Activated CD8-positive, alpha-beta T cell treated with anti-CD3 and anti-CD28 coated beads for 36 hours (primary cell): ENCODE measurements at regions not wholly inside any gene's neighbourhood (a gene's known extent, or its start where the extent isn't known, plus 50 kb on each side); places are given as distances from the start of the nearest gene placed in this dataset.

Experiments used
- ATAC-seq: fragments of 200-7000 bp; cut with Tn5 transposase; one replicate; pipeline ENCODE4 v1.10.0; 2021; ENCODE audit warnings: mild to moderate bottlenecking, moderate library complexity
- CTCF ChIA-PET: fragments of 350-600 bp; sonication (Branson Sonifier 250); formaldehyde crosslinking; loops from one replicate; lab custom pipeline; 2021; ENCODE audit warnings: antibody characterized with exemption; lab: Charles Lee
- POLR2A ChIA-PET: fragments of 350-600 bp; sonication (Branson Sonifier 250); formaldehyde crosslinking; loops from one replicate; lab custom pipeline; 2021; ENCODE audit warnings: antibody characterized with exemption; lab: Charles Lee
- DNase-seq: peaks from one replicate; pipeline ENCODE4 v3.0.0-alpha.2; 2020
- H3K27ac Mint-ChIP-seq: one replicate; pipeline ENCODE4 v1.8.0; 2021; ENCODE audit warnings: mild to moderate bottlenecking, mixed read lengths
- H3K27me3 Mint-ChIP-seq: one replicate; pipeline ENCODE4 v1.8.0; 2021; ENCODE audit warnings: mixed read lengths
- H3K36me3 Mint-ChIP-seq: one replicate; pipeline ENCODE4 v1.8.0; 2021; ENCODE audit warnings: low read depth, mixed read lengths
- H3K4me1 Mint-ChIP-seq: one replicate; pipeline ENCODE4 v1.8.0; 2021; ENCODE audit warnings: low read depth, mixed read lengths
- H3K4me3 Mint-ChIP-seq: one replicate; pipeline ENCODE4 v1.8.0; 2021; ENCODE audit warnings: mild to moderate bottlenecking, moderate library complexity, mixed read lengths
- H3K9me3 Mint-ChIP-seq: one replicate; pipeline ENCODE4 v1.8.0; 2021; ENCODE audit warnings: mixed read lengths
- intact Hi-C: fragments of 100-400 bp; cut with micrococcal nuclease; formaldehyde crosslinking; loops from one replicate; pipeline ENCODE4 v1.10.0; 2022
- TF ChIP-seq, protein P1 (sequence below): fragments of 200-600 bp; IDR thresholded peaks from one replicate; pipeline ENCODE4 v1.8.0; 2022; ENCODE audit warnings: antibody characterized with exemption, mild to moderate bottlenecking

DNA sequence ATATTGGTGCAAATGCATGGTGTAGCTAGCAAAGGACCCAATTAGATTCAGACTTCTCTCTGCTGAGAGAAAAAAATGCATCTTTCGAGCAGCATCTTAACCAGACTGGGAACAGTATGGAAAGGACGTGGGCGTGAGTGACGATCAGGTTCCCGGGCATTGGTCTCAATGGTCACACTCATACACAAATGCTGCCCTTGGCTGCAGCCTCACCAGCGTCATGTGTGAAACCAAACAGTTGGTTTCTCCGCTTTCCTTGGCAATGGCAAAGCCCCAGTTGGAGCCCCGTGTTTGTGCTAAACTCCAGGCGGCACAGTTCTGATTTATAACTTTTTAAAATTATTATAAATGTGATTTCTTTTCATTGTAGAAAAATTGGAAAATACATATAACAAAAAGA is 237.8 kb downstream of the SEC61B start:
- Mint-ChIP-seq H3K27me3 (peaks cover 8% of the 10 kb centered on the region), H3K4me3 (no peak overlapping the region), H3K4me1 (no peaks in the 10 kb centered on the region), H3K27ac (no peak overlapping the region), H3K36me3 (no peaks in the 10 kb centered on the region), H3K9me3 (no peaks in the 10 kb centered on the region)
- no peak for DNase-seq
- ChIA-PET POLR2A (no interaction called here), CTCF (no interaction called here)
- TF ChIP-seq, protein P1, sequence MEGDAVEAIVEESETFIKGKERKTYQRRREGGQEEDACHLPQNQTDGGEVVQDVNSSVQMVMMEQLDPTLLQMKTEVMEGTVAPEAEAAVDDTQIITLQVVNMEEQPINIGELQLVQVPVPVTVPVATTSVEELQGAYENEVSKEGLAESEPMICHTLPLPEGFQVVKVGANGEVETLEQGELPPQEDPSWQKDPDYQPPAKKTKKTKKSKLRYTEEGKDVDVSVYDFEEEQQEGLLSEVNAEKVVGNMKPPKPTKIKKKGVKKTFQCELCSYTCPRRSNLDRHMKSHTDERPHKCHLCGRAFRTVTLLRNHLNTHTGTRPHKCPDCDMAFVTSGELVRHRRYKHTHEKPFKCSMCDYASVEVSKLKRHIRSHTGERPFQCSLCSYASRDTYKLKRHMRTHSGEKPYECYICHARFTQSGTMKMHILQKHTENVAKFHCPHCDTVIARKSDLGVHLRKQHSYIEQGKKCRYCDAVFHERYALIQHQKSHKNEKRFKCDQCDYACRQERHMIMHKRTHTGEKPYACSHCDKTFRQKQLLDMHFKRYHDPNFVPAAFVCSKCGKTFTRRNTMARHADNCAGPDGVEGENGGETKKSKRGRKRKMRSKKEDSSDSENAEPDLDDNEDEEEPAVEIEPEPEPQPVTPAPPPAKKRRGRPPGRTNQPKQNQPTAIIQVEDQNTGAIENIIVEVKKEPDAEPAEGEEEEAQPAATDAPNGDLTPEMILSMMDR, result no peak
- intact Hi-C loops, result no loop called here
- ATAC-seq, result no peak

DNA sequence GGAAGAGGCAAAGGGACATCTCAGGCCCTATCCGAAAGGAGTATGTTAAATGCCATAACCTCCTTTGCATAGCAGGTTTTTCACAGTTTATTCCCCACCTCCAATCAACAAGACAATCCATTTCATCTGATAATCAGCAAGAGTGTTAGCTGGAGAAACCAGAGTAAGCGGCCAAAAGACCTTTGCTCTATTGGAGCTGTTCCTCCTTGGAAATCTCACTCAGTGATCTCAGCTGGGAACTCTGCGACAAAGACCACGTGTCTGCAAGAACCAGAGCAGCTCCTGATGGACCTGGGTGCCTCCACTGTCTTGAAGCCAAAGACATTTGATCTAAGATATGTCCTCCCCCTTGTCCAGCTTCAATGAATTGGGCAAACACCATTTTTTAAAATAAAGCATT is 241.0 kb downstream of the SEC61B start:
- TF ChIP-seq, protein P1, result no peak
- ChIA-PET CTCF (no interaction called here), POLR2A (no interaction called here)
- Mint-ChIP-seq H3K27me3 (no peaks in the 10 kb centered on the region), H3K9me3 (no peaks in the 10 kb centered on the region), H3K4me1 (no peaks in the 10 kb centered on the region), H3K4me3 (no peak overlapping the region), H3K27ac (no peak overlapping the region), H3K36me3 (no peaks in the 10 kb centered on the region)
- no peak for ATAC-seq
- intact Hi-C loops, result no loop called here
- no peak for DNase-seq

DNA sequence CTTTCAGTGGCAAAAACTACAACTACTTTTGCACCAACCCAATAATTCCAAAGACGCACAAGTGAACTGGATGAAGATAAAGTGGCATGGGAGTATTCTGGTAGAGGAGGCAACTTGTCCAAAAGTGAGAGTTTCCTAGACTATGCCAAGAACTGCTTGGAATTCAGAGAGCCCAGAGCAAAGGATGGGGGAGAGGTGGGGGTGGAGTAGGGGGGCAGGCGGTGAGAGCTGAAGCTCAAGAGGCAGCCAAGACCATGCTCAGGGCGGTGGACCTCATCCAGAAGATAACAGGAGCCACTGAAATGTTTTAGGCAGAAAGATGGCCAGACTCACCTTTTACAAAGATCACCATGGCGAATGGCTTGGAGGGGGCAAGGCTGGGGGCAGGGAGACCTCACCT is 242.5 kb downstream of the SEC61B start:
- H3K4me3 Mint-ChIP-seq, result no peak overlapping the region
- DNase-seq, result no peak
- H3K27ac Mint-ChIP-seq, result no peak overlapping the region
- ATAC-seq, result no peak
- POLR2A ChIA-PET, result no interaction called here
- H3K27me3 Mint-ChIP-seq, result no peaks in the 10 kb centered on the region
- H3K9me3 Mint-ChIP-seq, result no peaks in the 10 kb centered on the region
- intact Hi-C loops, result no loop called here
- H3K4me1 Mint-ChIP-seq, result no peaks in the 10 kb centered on the region
- CTCF ChIA-PET, result no interaction called here
- TF ChIP-seq, protein P1, result no peak
- H3K36me3 Mint-ChIP-seq, result no peaks in the 10 kb centered on the region

DNA sequence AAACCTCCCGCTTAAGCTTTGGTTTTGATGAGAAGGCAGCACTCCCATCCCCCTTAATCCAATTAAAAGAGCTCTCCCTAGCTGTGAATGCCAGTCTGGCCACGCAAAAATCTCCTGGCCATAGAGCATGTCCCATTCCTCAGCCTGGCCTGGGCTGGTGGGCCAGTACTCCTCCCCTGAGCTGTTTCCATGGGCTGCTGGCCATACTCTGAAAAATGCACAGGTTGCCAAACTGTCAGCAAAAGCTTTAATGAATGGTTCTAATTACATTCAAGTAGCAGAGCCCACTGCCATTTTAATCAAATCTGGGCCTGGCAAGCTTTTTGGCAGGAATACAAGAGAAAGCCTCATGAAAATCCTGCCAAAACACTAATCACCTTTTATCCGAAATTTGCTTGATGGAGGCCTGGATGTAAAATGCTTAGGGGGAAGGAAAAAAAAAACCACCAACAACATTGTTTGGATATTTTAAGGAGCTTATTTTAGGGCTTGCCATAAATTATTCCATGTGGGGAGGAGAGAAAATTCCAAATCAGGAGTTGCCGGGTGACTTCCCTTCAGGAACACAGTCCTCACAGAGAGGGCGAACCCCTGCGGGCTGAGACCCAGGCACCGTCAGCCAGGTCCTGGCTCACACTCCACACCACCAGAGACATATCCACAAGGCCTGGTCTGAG is 243.3 kb downstream of the SEC61B start:
- ATAC-seq (no peak), DNase-seq (no peak)

DNA sequence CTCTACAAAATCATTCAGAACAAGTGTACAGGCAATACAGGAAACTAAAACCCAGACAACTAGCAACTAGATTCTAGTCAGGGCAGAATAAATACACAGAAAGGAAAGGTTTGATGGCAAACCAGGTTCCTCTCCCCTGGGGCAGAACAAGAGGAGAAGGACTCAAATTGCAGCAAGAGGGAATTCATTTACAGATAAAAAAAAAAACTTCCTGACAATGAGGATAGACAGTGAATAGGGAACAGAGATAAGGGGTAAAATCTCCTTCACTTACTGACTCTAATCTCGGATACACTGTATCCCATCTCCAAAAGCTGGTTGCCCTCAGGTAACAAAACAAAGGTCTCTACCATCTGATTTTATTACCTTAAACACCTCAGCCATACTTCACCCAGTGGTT is 244.0 kb downstream of the SEC61B start:
- no peaks in the 10 kb centered on the region for H3K36me3 Mint-ChIP-seq
- TF ChIP-seq, protein P1, result no peak
- H3K4me3 Mint-ChIP-seq, result no peak overlapping the region
- H3K9me3 Mint-ChIP-seq, result no peaks in the 10 kb centered on the region
- no peak overlapping the region for H3K27ac Mint-ChIP-seq
- intact Hi-C loops, result no loop called here
- peaks cover 3% of the 10 kb centered on the region for H3K27me3 Mint-ChIP-seq
- no peak for DNase-seq
- POLR2A ChIA-PET, result interaction anchor here (0.7 kb wide), 1 partner anchor 92 kb away, joined by 3 read pairs; no protein-coding TSS in a partner anchor
- CTCF ChIA-PET, result no interaction called here
- H3K4me1 Mint-ChIP-seq, result no peaks in the 10 kb centered on the region
- no peak for ATAC-seq

More for the DNA sequence above, 243.3 kb downstream of the SEC61B start:
- POLR2A ChIA-PET, result no interaction called here
- Mint-ChIP-seq H3K36me3 (no peaks in the 10 kb centered on the region), H3K4me1 (no peaks in the 10 kb centered on the region), H3K27ac (no peak overlapping the region), H3K4me3 (no peak overlapping the region), H3K9me3 (no peaks in the 10 kb centered on the region), H3K27me3 (peaks cover under 1% of the 10 kb centered on the region)
- intact Hi-C loops, result no loop called here
- TF ChIP-seq, protein P1, result no peak
- CTCF ChIA-PET, result interaction anchor here (0.8 kb wide), 1 partner anchor 17 kb away, joined by 3 read pairs; no protein-coding TSS in a partner anchor
